ENCODE measurements at regions not wholly inside any gene's neighbourhood (a gene's known extent, or its start where the extent isn't known, plus 50 kb on each side); places are given as distances from the start of the nearest gene placed in this dataset.

GRCh38 chr9:87239312-87239711, 258.4 kb upstream of the DAPK1 start (continued):
- TF ChIP-seq FOSL1 (IDR thresholded peaks at IDR 0.05; ENCODE audit: low read depth) = no peak
- no peak for TF ChIP-seq EZH2 (IDR thresholded peaks at IDR 0.05)
- no peak for TF ChIP-seq RAD21 (IDR thresholded peaks at IDR 0.05; ENCODE audit: low read depth)
- no peak for TF ChIP-seq YY1 (IDR thresholded peaks at IDR 0.05; ENCODE audit: extremely low read depth, insufficient replicate concordance, low read depth, low read length)
- no peak for TF ChIP-seq POLR2AphosphoS5 (IDR thresholded peaks at IDR 0.05; ENCODE audit: low read depth, low read length)
- no peak for TF ChIP-seq POLR2A (IDR thresholded peaks at IDR 0.05; ENCODE audit: borderline replicate concordance, extremely low read depth, insufficient read depth, insufficient read length)
- TF ChIP-seq EZH2phosphoT487 (IDR thresholded peaks at IDR 0.05; ENCODE audit: borderline replicate concordance) = no peak
- no peak for TF ChIP-seq MAX (IDR thresholded peaks at IDR 0.05)
- TF ChIP-seq CTCF (IDR thresholded peaks at IDR 0.05 in 2 of 3, conservative IDR thresholded peaks at IDR 0.05 in 1 of 3; ENCODE audit: borderline replicate concordance in 1 of 3, insufficient read depth in 1 of 3, low read depth in 2 of 3, low read length in 2 of 3) = no peak
- TF ChIP-seq CBX3 (IDR thresholded peaks at IDR 0.05; ENCODE audit: low read depth) = no peak
- no peak for TF ChIP-seq ZNF274 (IDR thresholded peaks at IDR 0.05; ENCODE audit: low read depth, low read length)
- TF ChIP-seq SRF (IDR thresholded peaks at IDR 0.05; ENCODE audit: low read depth) = no peak

- H3K27me3 ChIP-seq (ENCODE audit: insufficient read depth, low read length) = peaks cover 26% of the 10 kb centered on the region
- H4K20me1 ChIP-seq (ENCODE audit: insufficient read depth) = no peaks in the 10 kb centered on the region
- BruUV-seq (replicated peaks) = no TSS peak
- ChIA-PET RAD21 (ENCODE audit: low non-redundant PET in 1 of 2, low total read pairs in 2 of 2, uncharacterized antibody in 2 of 2, unreplicated experiment in 2 of 2) (no interaction called here), POLR2A (no interaction called here), CTCF (no interaction called here)
- DNase-seq (ENCODE audit: low read depth, low spot score) (no peak), ATAC-seq (no peak)
- H2AFZ ChIP-seq (ENCODE audit: low read depth, low read length, poor library complexity, severe bottlenecking) = no peak overlapping the region
- no peak overlapping the region for H3K4me2 ChIP-seq (ENCODE audit: low read length)
- H3K79me2 ChIP-seq (ENCODE audit: insufficient read depth, low read length) = no peaks in the 10 kb centered on the region
- intact Hi-C loops (cut with micrococcal nuclease) = no loop called here
- no peaks in the 10 kb centered on the region for H3K36me3 ChIP-seq (ENCODE audit: control insufficient read depth in 1 of 2, insufficient read depth in 2 of 2, low read length in 2 of 2)
- no peaks in the 10 kb centered on the region for H3K9me2 ChIP-seq (ENCODE audit: insufficient read depth)
- no peak overlapping the region for H3K9ac ChIP-seq (ENCODE audit: low read length)
- no peaks in the 10 kb centered on the region for H3K9me3 ChIP-seq (ENCODE audit: control insufficient read depth in 1 of 2, insufficient read depth in 1 of 2, low read depth in 1 of 2, low read length in 2 of 2)
- no peak overlapping the region for H3K4me3 ChIP-seq (replicated peaks in 1 of 2; ENCODE audit: low read depth in 1 of 2, low read length in 2 of 2)
- TF ChIP-seq SP1 (IDR thresholded peaks at IDR 0.05; ENCODE audit: low read depth) (no peak), ZNF274 (IDR thresholded peaks at IDR 0.05; ENCODE audit: low read depth, low read length) (no peak), TCF7L2 (IDR thresholded peaks at IDR 0.05; ENCODE audit: borderline replicate concordance, extremely low read depth, insufficient read depth, insufficient read length) (no peak), REST (IDR thresholded peaks at IDR 0.05; ENCODE audit: low read depth) (no peak), MAX (IDR thresholded peaks at IDR 0.05) (no peak), SIN3A (IDR thresholded peaks at IDR 0.05; ENCODE audit: low read depth) (no peak), EGR1 (IDR thresholded peaks at IDR 0.05; ENCODE audit: low read depth) (no peak)
- no peaks in the 10 kb centered on the region for H3K4me1 ChIP-seq (ENCODE audit: control insufficient read depth in 1 of 2, insufficient read depth in 2 of 2, low read length in 2 of 2)
- no peak overlapping the region for H3K27ac ChIP-seq (ENCODE audit: low read depth, low read length)
Observed at GRCh38 chr9:87243602-87244001, 254.1 kb upstream of the DAPK1 start.

All from HCT116 (cell line).